Activated naive CD4-positive, alpha-beta T cell treated with anti-CD3 and anti-CD28 coated beads, Interleukin-2, amount 50 U/mL, for 24 hours (primary cell): ENCODE measurements at regions not wholly inside any gene's neighbourhood (a gene's known extent, or its start where the extent isn't known, plus 50 kb on each side); places are given as distances from the start of the nearest gene placed in this dataset.

Experiments used
- H3K27ac Mint-ChIP-seq: one replicate; pipeline ENCODE4 v1.8.0; 2021; ENCODE audit warnings: mild to moderate bottlenecking, mixed read lengths
- H3K27me3 Mint-ChIP-seq: one replicate; pipeline ENCODE4 v1.8.0; 2021; ENCODE audit warnings: mixed read lengths
- H3K36me3 Mint-ChIP-seq: one replicate; pipeline ENCODE4 v1.8.0; 2021; ENCODE audit warnings: mixed read lengths
- H3K4me1 Mint-ChIP-seq: one replicate; pipeline ENCODE4 v1.8.0; 2021; ENCODE audit warnings: mixed read lengths
- H3K4me3 Mint-ChIP-seq: one replicate; pipeline ENCODE4 v1.8.0; 2021; ENCODE audit warnings: mild to moderate bottlenecking, mixed read lengths
- H3K9me3 Mint-ChIP-seq: one replicate; pipeline ENCODE4 v1.8.0; 2021; ENCODE audit warnings: mixed read lengths

- Mint-ChIP-seq H3K9me3 (no peaks in the 10 kb centered on the region), H3K27me3 (no peaks in the 10 kb centered on the region), H3K36me3 (no peaks in the 10 kb centered on the region), H3K4me3 (no peak overlapping the region), H3K27ac (no peak overlapping the region), H3K4me1 (no peaks in the 10 kb centered on the region)
Observed at GRCh38 chr6:81241126-81242041, 511.1 kb downstream of the TENT5A start.

- Mint-ChIP-seq H3K4me3 (no peak overlapping the region), H3K9me3 (no peaks in the 10 kb centered on the region), H3K27me3 (no peaks in the 10 kb centered on the region), H3K4me1 (no peaks in the 10 kb centered on the region), H3K36me3 (no peaks in the 10 kb centered on the region), H3K27ac (no peak overlapping the region)
Observed at GRCh38 chr6:81238390-81238789, 514.1 kb downstream of the TENT5A start.

- Mint-ChIP-seq H3K4me1 (no peaks in the 10 kb centered on the region), H3K4me3 (no peak overlapping the region), H3K27me3 (no peaks in the 10 kb centered on the region), H3K36me3 (no peaks in the 10 kb centered on the region), H3K9me3 (no peaks in the 10 kb centered on the region), H3K27ac (no peak overlapping the region)
Observed at GRCh38 chr6:81237226-81237625, 515.3 kb downstream of the TENT5A start.

GRCh38 chr6:81235512-81235911 lies 517.0 kb downstream of the TENT5A start:
- H3K4me3 Mint-ChIP-seq = no peak overlapping the region
- H3K27ac Mint-ChIP-seq = no peak overlapping the region
- no peaks in the 10 kb centered on the region for H3K4me1 Mint-ChIP-seq
- H3K36me3 Mint-ChIP-seq = no peaks in the 10 kb centered on the region
- H3K9me3 Mint-ChIP-seq = no peaks in the 10 kb centered on the region
- no peaks in the 10 kb centered on the region for H3K27me3 Mint-ChIP-seq

- H3K4me1 Mint-ChIP-seq = no peaks in the 10 kb centered on the region
- no peak overlapping the region for H3K4me3 Mint-ChIP-seq
- no peaks in the 10 kb centered on the region for H3K27me3 Mint-ChIP-seq
- H3K27ac Mint-ChIP-seq = no peak overlapping the region
- H3K9me3 Mint-ChIP-seq = no peaks in the 10 kb centered on the region
- H3K36me3 Mint-ChIP-seq = no peaks in the 10 kb centered on the region
Observed at GRCh38 chr6:81233990-81234389, 518.5 kb downstream of the TENT5A start.

DNA sequence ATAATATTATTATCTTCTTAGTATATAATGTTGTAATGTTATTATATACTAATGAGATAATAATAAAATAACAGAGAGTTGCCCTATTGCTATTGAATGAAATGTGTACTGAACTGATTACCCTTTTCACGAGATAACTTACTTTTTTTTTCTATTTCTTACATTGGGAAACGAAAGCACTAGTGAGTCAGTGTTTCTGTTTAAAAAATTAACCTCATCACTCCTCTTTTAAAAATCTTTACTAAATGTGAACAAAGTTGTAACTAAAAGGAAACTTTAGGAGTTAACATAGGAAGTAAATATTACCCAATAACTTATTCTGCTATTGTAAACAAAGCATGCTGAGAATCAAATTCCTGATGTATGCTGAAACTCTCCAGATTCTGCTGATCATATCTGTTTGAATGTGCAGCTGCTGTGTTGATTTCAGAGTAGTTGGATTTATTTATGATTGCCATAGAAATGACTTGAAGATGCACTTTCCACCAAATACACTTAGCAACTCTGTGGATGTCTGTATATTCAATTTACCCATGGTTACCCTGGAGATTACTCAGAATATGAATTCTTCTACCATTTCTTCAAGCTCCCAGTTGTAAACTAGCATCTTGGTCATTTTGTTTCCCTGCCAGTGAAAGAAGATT lies 523.4 kb downstream of the TENT5A start:
- no peak overlapping the region for H3K27ac Mint-ChIP-seq
- H3K4me1 Mint-ChIP-seq = no peaks in the 10 kb centered on the region
- no peaks in the 10 kb centered on the region for H3K36me3 Mint-ChIP-seq
- no peaks in the 10 kb centered on the region for H3K9me3 Mint-ChIP-seq
- no peaks in the 10 kb centered on the region for H3K27me3 Mint-ChIP-seq
- no peak overlapping the region for H3K4me3 Mint-ChIP-seq

GRCh38 chr6:81226957-81227356 lies 525.5 kb downstream of the TENT5A start:
- Mint-ChIP-seq H3K4me1 (no peaks in the 10 kb centered on the region), H3K27ac (no peak overlapping the region), H3K9me3 (no peaks in the 10 kb centered on the region), H3K4me3 (no peak overlapping the region), H3K36me3 (no peaks in the 10 kb centered on the region), H3K27me3 (no peaks in the 10 kb centered on the region)

DNA sequence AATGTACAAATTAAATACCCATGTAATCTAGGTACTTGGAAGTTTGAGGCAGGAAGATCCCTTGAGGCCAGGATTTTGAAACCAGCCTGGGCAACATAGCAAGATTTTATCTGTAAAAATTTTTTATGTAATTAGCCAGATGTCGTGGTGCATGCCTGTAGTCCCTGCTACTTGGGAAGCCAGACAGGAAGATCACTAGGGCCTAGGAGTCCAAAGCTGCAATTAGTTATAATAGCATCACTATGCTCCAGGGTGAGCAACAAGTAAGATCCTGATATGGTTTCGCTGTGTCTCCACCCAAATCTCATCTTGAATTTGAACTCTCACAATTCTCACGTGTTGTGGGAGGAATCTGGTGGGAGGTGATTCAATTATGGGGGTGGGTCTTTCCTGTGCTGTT lies 535.8 kb downstream of the TENT5A start:
- H3K27me3 Mint-ChIP-seq = no peaks in the 10 kb centered on the region
- H3K9me3 Mint-ChIP-seq = no peaks in the 10 kb centered on the region
- no peaks in the 10 kb centered on the region for H3K4me1 Mint-ChIP-seq
- H3K27ac Mint-ChIP-seq = no peak overlapping the region
- H3K36me3 Mint-ChIP-seq = no peaks in the 10 kb centered on the region
- H3K4me3 Mint-ChIP-seq = no peak overlapping the region

DNA sequence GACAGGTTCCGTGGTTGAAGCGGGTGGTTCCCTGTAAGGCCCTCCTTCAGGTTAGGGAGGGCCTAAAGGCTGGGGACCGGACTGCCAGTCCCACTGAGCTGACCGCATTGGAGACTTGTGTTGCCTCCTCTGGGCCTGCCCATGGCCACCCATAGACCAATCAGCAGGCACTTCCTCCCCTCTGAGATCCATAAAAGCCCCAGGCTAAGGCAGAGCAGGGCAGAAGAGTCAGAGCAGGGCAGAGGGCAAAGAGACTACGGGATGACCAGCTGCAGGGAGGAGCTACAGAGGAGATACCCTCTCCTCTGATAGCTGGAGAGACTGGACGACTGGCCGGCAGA lies 537.4 kb downstream of the TENT5A start:
- Mint-ChIP-seq H3K4me1 (no peaks in the 10 kb centered on the region), H3K27me3 (no peaks in the 10 kb centered on the region), H3K27ac (no peak overlapping the region)

DNA sequence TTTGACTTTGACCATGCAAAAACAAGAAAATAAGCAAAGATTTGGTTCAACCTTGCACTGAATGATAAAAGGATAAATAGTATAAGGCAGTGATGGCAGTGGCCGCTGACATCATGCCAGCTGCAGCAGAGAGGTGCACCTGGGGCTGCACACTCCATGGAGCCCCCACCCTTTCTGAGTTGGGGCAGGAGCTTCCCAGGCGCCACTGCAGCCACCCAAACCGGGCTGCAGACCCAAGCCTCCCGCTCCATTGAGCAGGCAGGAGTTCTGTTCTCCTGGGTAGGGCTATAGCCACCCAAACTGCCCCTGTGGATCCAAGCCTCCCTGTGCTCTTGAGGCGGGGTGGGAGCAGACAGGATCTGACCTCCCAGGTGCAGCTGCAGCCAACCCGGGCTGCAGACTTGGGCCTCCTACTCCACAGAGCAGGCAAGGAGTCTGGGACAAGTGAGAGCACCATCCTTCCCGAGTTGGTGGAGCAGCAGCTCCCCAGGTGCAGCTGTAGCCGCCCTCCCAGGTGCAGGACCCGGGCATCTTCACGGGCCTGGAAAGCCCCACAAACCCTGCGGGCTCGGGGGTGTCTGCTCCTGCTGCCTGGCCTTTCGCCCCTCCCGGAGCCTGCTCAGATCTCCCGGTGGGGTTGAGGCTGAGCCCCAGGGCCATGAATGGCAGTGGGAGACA lies 537.9 kb downstream of the TENT5A start:
- no peaks in the 10 kb centered on the region for H3K9me3 Mint-ChIP-seq
- H3K27ac Mint-ChIP-seq = no peak overlapping the region
- H3K4me1 Mint-ChIP-seq = no peaks in the 10 kb centered on the region
- no peaks in the 10 kb centered on the region for H3K27me3 Mint-ChIP-seq
- no peaks in the 10 kb centered on the region for H3K36me3 Mint-ChIP-seq
- no peak overlapping the region for H3K4me3 Mint-ChIP-seq

More for the DNA sequence above, 537.4 kb downstream of the TENT5A start:
- no peak overlapping the region for H3K4me3 Mint-ChIP-seq
- no peaks in the 10 kb centered on the region for H3K9me3 Mint-ChIP-seq
- no peaks in the 10 kb centered on the region for H3K36me3 Mint-ChIP-seq

DNA sequence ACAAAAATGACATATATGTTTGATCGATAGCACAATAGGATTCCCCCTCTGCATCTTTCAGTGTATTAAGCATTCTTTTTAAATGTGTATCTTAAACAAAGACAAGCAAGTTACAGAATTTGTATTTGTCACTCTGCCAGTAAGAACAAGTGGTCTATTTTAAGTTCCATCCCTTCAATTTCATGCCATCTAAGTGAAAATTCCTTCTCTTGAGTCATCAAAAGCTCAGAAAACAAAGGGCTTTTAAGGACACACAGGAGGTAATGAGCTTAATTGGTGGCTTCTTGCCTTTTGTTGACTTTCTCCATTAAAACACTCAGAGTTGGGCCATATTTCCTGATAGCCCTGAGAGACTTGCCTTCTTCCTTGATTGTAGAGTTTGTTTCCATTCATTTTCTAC lies 547.8 kb downstream of the TENT5A start:
- no peaks in the 10 kb centered on the region for H3K27me3 Mint-ChIP-seq
- H3K27ac Mint-ChIP-seq = no peak overlapping the region
- no peaks in the 10 kb centered on the region for H3K4me1 Mint-ChIP-seq
- H3K4me3 Mint-ChIP-seq = no peak overlapping the region
- H3K9me3 Mint-ChIP-seq = no peaks in the 10 kb centered on the region
- H3K36me3 Mint-ChIP-seq = no peaks in the 10 kb centered on the region

DNA sequence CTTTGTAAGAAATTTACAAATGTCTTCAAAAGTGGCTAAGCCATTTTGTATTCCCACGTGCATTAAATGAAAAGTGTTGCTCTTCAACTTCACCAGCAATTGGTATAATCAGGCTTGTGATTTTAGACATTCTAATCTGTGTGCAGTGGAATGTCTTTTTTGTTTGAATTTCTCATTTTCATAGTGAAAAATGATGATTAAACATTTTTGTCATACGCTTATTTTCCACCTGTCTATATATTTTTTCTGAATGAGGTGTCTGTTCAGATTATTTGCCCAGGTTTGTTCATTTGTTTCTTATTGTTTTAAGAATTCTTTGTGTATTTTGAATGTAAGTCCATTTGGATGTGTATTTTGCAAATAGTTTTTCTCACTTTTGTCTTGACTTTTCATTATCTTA lies 558.1 kb downstream of the TENT5A start:
- no peaks in the 10 kb centered on the region for H3K36me3 Mint-ChIP-seq
- no peaks in the 10 kb centered on the region for H3K4me1 Mint-ChIP-seq
- no peaks in the 10 kb centered on the region for H3K27me3 Mint-ChIP-seq
- no peak overlapping the region for H3K4me3 Mint-ChIP-seq
- no peaks in the 10 kb centered on the region for H3K9me3 Mint-ChIP-seq
- no peak overlapping the region for H3K27ac Mint-ChIP-seq

- H3K4me3 Mint-ChIP-seq = no peak overlapping the region
- H3K36me3 Mint-ChIP-seq = no peaks in the 10 kb centered on the region
- H3K4me1 Mint-ChIP-seq = no peaks in the 10 kb centered on the region
- H3K27ac Mint-ChIP-seq = no peak overlapping the region
- H3K9me3 Mint-ChIP-seq = no peaks in the 10 kb centered on the region
- H3K27me3 Mint-ChIP-seq = no peaks in the 10 kb centered on the region
Observed at GRCh38 chr6:81172056-81172740, 580.3 kb downstream of the TENT5A start.

GRCh38 chr6:81169166-81169565 lies 583.3 kb downstream of the TENT5A start:
- H3K27ac Mint-ChIP-seq = no peak overlapping the region
- no peak overlapping the region for H3K4me3 Mint-ChIP-seq
- H3K4me1 Mint-ChIP-seq = no peaks in the 10 kb centered on the region
- H3K27me3 Mint-ChIP-seq = no peaks in the 10 kb centered on the region
- no peaks in the 10 kb centered on the region for H3K36me3 Mint-ChIP-seq
- H3K9me3 Mint-ChIP-seq = no peaks in the 10 kb centered on the region

DNA sequence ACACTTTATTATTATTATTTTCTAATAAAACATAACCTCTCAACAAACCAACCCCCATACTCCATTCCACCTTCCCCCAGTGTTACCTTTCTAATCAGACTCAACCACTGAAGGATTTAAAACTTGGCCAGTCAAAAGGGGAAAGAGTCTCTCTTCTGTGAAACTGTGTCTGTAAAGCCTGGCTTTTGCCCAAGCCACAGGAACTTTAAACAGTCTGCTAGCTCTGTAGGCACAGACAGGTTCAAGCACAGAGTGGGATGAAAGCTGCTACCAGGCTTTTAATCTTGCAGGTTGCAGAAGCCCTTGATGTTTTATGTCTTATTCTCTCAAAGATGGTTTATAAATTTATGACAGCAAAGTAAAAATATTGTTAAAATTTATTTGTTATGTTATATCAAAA lies 585.7 kb downstream of the TENT5A start:
- H3K36me3 Mint-ChIP-seq = no peaks in the 10 kb centered on the region
- no peak overlapping the region for H3K27ac Mint-ChIP-seq
- no peaks in the 10 kb centered on the region for H3K9me3 Mint-ChIP-seq
- no peak overlapping the region for H3K4me3 Mint-ChIP-seq
- H3K4me1 Mint-ChIP-seq = no peaks in the 10 kb centered on the region
- H3K27me3 Mint-ChIP-seq = peaks cover 1% of the 10 kb centered on the region

GRCh38 chr6:81158956-81159355 lies 593.5 kb downstream of the TENT5A start:
- Mint-ChIP-seq H3K9me3 (no peaks in the 10 kb centered on the region), H3K27me3 (peaks cover 1% of the 10 kb centered on the region), H3K4me3 (no peak overlapping the region), H3K36me3 (no peaks in the 10 kb centered on the region), H3K4me1 (no peaks in the 10 kb centered on the region), H3K27ac (no peak overlapping the region)
